NCI-H187 (cell line): ENCODE measurements at regions not wholly inside any gene's neighbourhood (a gene's known extent, or its start where the extent isn't known, plus 50 kb on each side); places are given as distances from the start of the nearest gene placed in this dataset.
"Not testable (repeated sequence)": the region's sequence is repeated elsewhere in the genome, so short reads cannot be mapped to it uniquely, and the experiment has no call there.

Source experiments
- DNase-seq, 2 experiments: peaks; one replicate each; lab custom pipeline; 2025; lab: John Stamatoyannopoulos, UW

GRCh38 chrX:10965174-10965798, 145.8 kb upstream of the HCCS start:
- no peak for DNase-seq

- DNase-seq = no peak
Observed at GRCh38 chrX:10966057-10966456, 145.1 kb upstream of the HCCS start.

- DNase-seq = no peak
Observed at GRCh38 chrX:10971176-10971575, 140.0 kb upstream of the HCCS start.

- no peak for DNase-seq
Observed at GRCh38 chrX:10971759-10972158, 139.4 kb upstream of the HCCS start.

- DNase-seq = no peak
Observed at GRCh38 chrX:10972706-10973105, 138.4 kb upstream of the HCCS start.

GRCh38 chrX:10974920-10975319, 136.2 kb upstream of the HCCS start:
- DNase-seq = no peak

GRCh38 chrX:10979956-10980355, 131.2 kb upstream of the HCCS start:
- no peak for DNase-seq

GRCh38 chrX:10981506-10981905, 129.6 kb upstream of the HCCS start:
- DNase-seq = no peak

- no peak for DNase-seq
Observed at GRCh38 chrX:10983526-10983925, 127.6 kb upstream of the HCCS start.

- no peak for DNase-seq
Observed at GRCh38 chrX:10984213-10984612, 126.9 kb upstream of the HCCS start.

GRCh38 chrX:10986616-10987015, 124.5 kb upstream of the HCCS start:
- no peak for DNase-seq

GRCh38 chrX:10988653-10989052, 122.5 kb upstream of the HCCS start:
- no peak for DNase-seq

GRCh38 chrX:10989386-10989785, 121.7 kb upstream of the HCCS start:
- no peak for DNase-seq

GRCh38 chrX:10990418-10990817, 120.7 kb upstream of the HCCS start:
- no peak for DNase-seq

GRCh38 chrX:10990976-10991375, 120.2 kb upstream of the HCCS start:
- DNase-seq = no peak

- DNase-seq = no peak
Observed at GRCh38 chrX:10992110-10992509, 119.0 kb upstream of the HCCS start.

- not testable (repeated sequence) for DNase-seq
Observed at GRCh38 chrX:11007076-11007475, 104.1 kb upstream of the HCCS start.

- no peak for DNase-seq
Observed at GRCh38 chrX:11010476-11010875, 100.7 kb upstream of the HCCS start.

GRCh38 chrX:11016728-11017127, 94.4 kb upstream of the HCCS start:
- DNase-seq = no peak

GRCh38 chrX:11022588-11022987, 88.5 kb upstream of the HCCS start:
- DNase-seq = not testable (repeated sequence)

- no peak for DNase-seq
Observed at GRCh38 chrX:11039926-11040325, 71.2 kb upstream of the HCCS start.

- no peak for DNase-seq
Observed at GRCh38 chrX:11040405-11040804, 70.7 kb upstream of the HCCS start.

GRCh38 chrX:11040996-11041395, 70.1 kb upstream of the HCCS start:
- DNase-seq = no peak

- no peak for DNase-seq
Observed at GRCh38 chrX:11050013-11050412, 61.1 kb upstream of the HCCS start.

- DNase-seq = no peak
Observed at GRCh38 chrX:11053351-11053750, 57.8 kb upstream of the HCCS start.
